ENCODE measurements at regions not wholly inside any gene's neighbourhood (a gene's known extent, or its start where the extent isn't known, plus 50 kb on each side); places are given as distances from the start of the nearest gene placed in this dataset.
"Not testable (repeated sequence)": the region's sequence is repeated elsewhere in the genome, so short reads cannot be mapped to it uniquely, and the experiment has no call there.

- no peak for DNase-seq
Measured at GRCh38 chr2:133888621-133889219, 320.5 kb upstream of the NCKAP5 start.

GRCh38 chr2:133892352-133892913 lies 324.2 kb upstream of the NCKAP5 start:
- DNase-seq = no peak

GRCh38 chr2:133894429-133894828 lies 326.2 kb upstream of the NCKAP5 start:
- no peak for DNase-seq

GRCh38 chr2:133897838-133898237 lies 329.6 kb upstream of the NCKAP5 start:
- not testable (repeated sequence) for DNase-seq

GRCh38 chr2:133900909-133901308 lies 332.6 kb upstream of the NCKAP5 start:
- DNase-seq = no peak

- no peak for DNase-seq
Measured at GRCh38 chr2:133906396-133906795, 338.1 kb upstream of the NCKAP5 start.

GRCh38 chr2:133906926-133907325 lies 338.7 kb upstream of the NCKAP5 start:
- DNase-seq = no peak

- DNase-seq = no peak
Measured at GRCh38 chr2:133908171-133908570, 339.9 kb upstream of the NCKAP5 start.

- DNase-seq = no peak
Measured at GRCh38 chr2:133918141-133918540, 335.7 kb upstream of the MGAT5 start.

GRCh38 chr2:133919285-133919684 lies 334.6 kb upstream of the MGAT5 start:
- no peak for DNase-seq

- DNase-seq = no peak
Measured at GRCh38 chr2:133927894-133928293, 326.0 kb upstream of the MGAT5 start.

GRCh38 chr2:133936096-133936495 lies 317.8 kb upstream of the MGAT5 start:
- DNase-seq = no peak

GRCh38 chr2:133936601-133937000 lies 317.3 kb upstream of the MGAT5 start:
- no peak for DNase-seq

GRCh38 chr2:133937669-133938068 lies 316.2 kb upstream of the MGAT5 start:
- no peak for DNase-seq

GRCh38 chr2:133940134-133940533 lies 313.7 kb upstream of the MGAT5 start:
- DNase-seq = no peak

GRCh38 chr2:133941666-133942065 lies 312.2 kb upstream of the MGAT5 start:
- no peak for DNase-seq

- no peak for DNase-seq
Measured at GRCh38 chr2:133942398-133942797, 311.5 kb upstream of the MGAT5 start.

- DNase-seq = no peak
Measured at GRCh38 chr2:133943108-133943507, 310.8 kb upstream of the MGAT5 start.

- no peak for DNase-seq
Measured at GRCh38 chr2:133945089-133945488, 308.8 kb upstream of the MGAT5 start.

GRCh38 chr2:133947057-133947456 lies 306.8 kb upstream of the MGAT5 start:
- no peak for DNase-seq

GRCh38 chr2:133948610-133949290 lies 305.1 kb upstream of the MGAT5 start:
- no peak for DNase-seq

GRCh38 chr2:133949595-133949994 lies 304.3 kb upstream of the MGAT5 start:
- no peak for DNase-seq

GRCh38 chr2:133951209-133951608 lies 302.7 kb upstream of the MGAT5 start:
- DNase-seq = no peak

GRCh38 chr2:133952420-133952819 lies 301.5 kb upstream of the MGAT5 start:
- no peak for DNase-seq

GRCh38 chr2:133952896-133953295 lies 301.0 kb upstream of the MGAT5 start:
- DNase-seq = no peak
